OCI-LY7 (cell line): ENCODE measurements at regions not wholly inside any gene's neighbourhood (a gene's known extent, or its start where the extent isn't known, plus 50 kb on each side); places are given as distances from the start of the nearest gene placed in this dataset.

Experiments used
- BruUV-seq: library from RNA; stranded (reverse); fragments of 400-500 nt; replicated peaks from 2 replicates; lab custom pipeline; 2021; lab: Mats Ljungman, UMichigan
- CTCF ChIA-PET: fragments of 300-600 bp; sonication (Branson Sonifier 250); formaldehyde crosslinking; loops from one replicate; lab custom pipeline; 2022; ENCODE audit warnings: antibody characterized with exemption; ENCODE audit not compliant: unreplicated experiment; lab: Charles Lee
- POLR2A ChIA-PET: fragments of 300-600 bp; sonication (Branson Sonifier 250); formaldehyde crosslinking; loops from one replicate; lab custom pipeline; 2022; ENCODE audit warnings: antibody characterized with exemption; lab: Charles Lee
- DNase-seq: peaks from one replicate; pipeline ENCODE4 v3.0.0-alpha.2; 2015; ENCODE audit warnings: low spot score
- H2AFZ ChIP-seq: fragments of 200-600 bp; sonication (generic), shearing (Covaris generic); 2 replicates; pipeline ENCODE4 v1.6.1; 2014; ENCODE audit warnings: mild to moderate bottlenecking, antibody characterized with exemption, low read length, moderate library complexity
- H3K27ac ChIP-seq: fragments of 200-600 bp; sonication (generic); 2 replicates; pipeline ENCODE4 v1.5.1; 2014; ENCODE audit warnings: mixed run types, low read depth, mild to moderate bottlenecking, moderate library complexity, low read length, inconsistent platforms; ENCODE audit not compliant: poor library complexity, severe bottlenecking
- H3K36me3 ChIP-seq: fragments of 200-600 bp; sonication (generic); 2 replicates; pipeline ENCODE4 v1.6.1; 2014; ENCODE audit warnings: mild to moderate bottlenecking, antibody characterized with exemption, low read length, moderate library complexity, mixed read lengths; ENCODE audit not compliant: insufficient read depth
- H3K4me1 ChIP-seq: fragments of 200-600 bp; sonication (generic); 2 replicates; pipeline ENCODE4 v1.5.1; 2014; ENCODE audit warnings: mild to moderate bottlenecking, low read length; ENCODE audit not compliant: insufficient read depth, poor library complexity, severe bottlenecking
- H3K4me2 ChIP-seq: fragments of 200-600 bp; sonication (generic); 2 replicates; pipeline ENCODE4 v1.6.1; 2014; ENCODE audit warnings: mild to moderate bottlenecking, low read length
- H3K4me3 ChIP-seq: fragments of 200-600 bp; sonication (generic); 2 replicates; pipeline ENCODE4 v1.5.1; 2014; ENCODE audit warnings: mild to moderate bottlenecking, low read depth, low read length; ENCODE audit not compliant: poor library complexity, severe bottlenecking
- H3K79me2 ChIP-seq: fragments of 200-600 bp; sonication (generic); 2 replicates; pipeline ENCODE4 v1.6.1; 2016; ENCODE audit warnings: low read depth, mild to moderate bottlenecking, low read length, moderate library complexity, mixed read lengths; ENCODE audit not compliant: insufficient read depth
- H3K9me2 ChIP-seq: fragments of 200-600 bp; sonication (generic); 2 replicates; pipeline ENCODE4 v1.6.1; 2016; ENCODE audit warnings: mild to moderate bottlenecking, low read length, mixed read lengths; ENCODE audit not compliant: insufficient read depth
- H3K9me3 ChIP-seq: fragments of 200-600 bp; sonication (generic); 2 replicates; pipeline ENCODE4 v1.6.1; 2014; ENCODE audit warnings: mild to moderate bottlenecking, mixed run types, low read length, mixed read lengths
- H4K20me1 ChIP-seq: fragments of 200-600 bp; sonication (generic); 2 replicates; pipeline ENCODE4 v1.6.1; 2014; ENCODE audit warnings: mild to moderate bottlenecking, antibody characterized with exemption, low read length, moderate library complexity, mixed read lengths; ENCODE audit not compliant: insufficient read depth
- EZH2phosphoT487 ChIP-seq: fragments of 200-600 bp; sonication (generic); IDR thresholded peaks from 2 replicates; pipeline ENCODE4 v1.6.1; 2018; ENCODE audit warnings: low read depth, borderline replicate concordance, mild to moderate bottlenecking, mixed run types, antibody characterized with exemption, low read length, moderate library complexity, mixed read lengths
- intact Hi-C: fragments of 100-400 bp; cut with micrococcal nuclease; formaldehyde crosslinking; loops from one replicate; pipeline ENCODE4 v1.10.0; 2022; ENCODE audit not compliant: unreplicated experiment
- TF ChIP-seq, protein P1 (sequence below): fragments of 200-600 bp; sonication (generic); conservative IDR thresholded peaks from 2 replicates; pipeline ENCODE4 v1.5.1; 2014; ENCODE audit warnings: mild to moderate bottlenecking, antibody characterized with exemption, low read length, moderate library complexity, mixed read lengths

GRCh38 chr2:48841126-48841525, 85.6 kb upstream of the LHCGR start:
- Histone ChIP-seq H3K4me3 (no peak overlapping the region), H3K4me1 (no peaks in the 10 kb centered on the region), H3K27ac (no peak overlapping the region), H2AFZ (no peak overlapping the region), H4K20me1 (no peaks in the 10 kb centered on the region), H3K9me2 (no peaks in the 10 kb centered on the region), H3K79me2 (no peaks in the 10 kb centered on the region), H3K9me3 (no peaks in the 10 kb centered on the region), H3K4me2 (no peak overlapping the region), H3K36me3 (no peaks in the 10 kb centered on the region)
- DNase-seq = no peak
- CTCF ChIA-PET = no interaction called here
- BruUV-seq = no TSS peak
- TF ChIP-seq, protein P1, sequence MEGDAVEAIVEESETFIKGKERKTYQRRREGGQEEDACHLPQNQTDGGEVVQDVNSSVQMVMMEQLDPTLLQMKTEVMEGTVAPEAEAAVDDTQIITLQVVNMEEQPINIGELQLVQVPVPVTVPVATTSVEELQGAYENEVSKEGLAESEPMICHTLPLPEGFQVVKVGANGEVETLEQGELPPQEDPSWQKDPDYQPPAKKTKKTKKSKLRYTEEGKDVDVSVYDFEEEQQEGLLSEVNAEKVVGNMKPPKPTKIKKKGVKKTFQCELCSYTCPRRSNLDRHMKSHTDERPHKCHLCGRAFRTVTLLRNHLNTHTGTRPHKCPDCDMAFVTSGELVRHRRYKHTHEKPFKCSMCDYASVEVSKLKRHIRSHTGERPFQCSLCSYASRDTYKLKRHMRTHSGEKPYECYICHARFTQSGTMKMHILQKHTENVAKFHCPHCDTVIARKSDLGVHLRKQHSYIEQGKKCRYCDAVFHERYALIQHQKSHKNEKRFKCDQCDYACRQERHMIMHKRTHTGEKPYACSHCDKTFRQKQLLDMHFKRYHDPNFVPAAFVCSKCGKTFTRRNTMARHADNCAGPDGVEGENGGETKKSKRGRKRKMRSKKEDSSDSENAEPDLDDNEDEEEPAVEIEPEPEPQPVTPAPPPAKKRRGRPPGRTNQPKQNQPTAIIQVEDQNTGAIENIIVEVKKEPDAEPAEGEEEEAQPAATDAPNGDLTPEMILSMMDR = no peak
- no peak for TF ChIP-seq EZH2phosphoT487
- POLR2A ChIA-PET = no interaction called here
- intact Hi-C loops = no loop called here

- Histone ChIP-seq H3K9me2 (no peaks in the 10 kb centered on the region), H2AFZ (no peak overlapping the region), H3K79me2 (no peaks in the 10 kb centered on the region), H3K4me1 (no peaks in the 10 kb centered on the region), H3K4me3 (no peak overlapping the region), H3K36me3 (no peaks in the 10 kb centered on the region), H3K4me2 (no peak overlapping the region), H3K27ac (no peak overlapping the region), H3K9me3 (no peaks in the 10 kb centered on the region), H4K20me1 (no peaks in the 10 kb centered on the region)
- no TSS peak for BruUV-seq
- POLR2A ChIA-PET = interaction anchor here (0.9 kb wide), 1 partner anchor 52 kb away, joined by 3 read pairs; no protein-coding TSS in a partner anchor
- CTCF ChIA-PET = no interaction called here
- intact Hi-C loops = no loop called here
- TF ChIP-seq, protein P1 = no peak
- DNase-seq = no peak
Measured at GRCh38 chr2:48838029-48838428, 82.5 kb upstream of the LHCGR start.

GRCh38 chr2:48829569-48829968, 74.0 kb upstream of the LHCGR start:
- ChIA-PET CTCF (no interaction called here), POLR2A (no interaction called here)
- Histone ChIP-seq H3K9me2 (no peaks in the 10 kb centered on the region), H3K4me2 (no peak overlapping the region), H3K9me3 (no peaks in the 10 kb centered on the region), H3K4me3 (no peak overlapping the region), H3K4me1 (no peaks in the 10 kb centered on the region), H2AFZ (no peak overlapping the region), H3K79me2 (no peaks in the 10 kb centered on the region), H3K27ac (no peak overlapping the region), H3K36me3 (no peaks in the 10 kb centered on the region), H4K20me1 (no peaks in the 10 kb centered on the region)
- intact Hi-C loops = no loop called here
- TF ChIP-seq, protein P1 = no peak
- no peak for TF ChIP-seq EZH2phosphoT487
- DNase-seq = no peak
- no TSS peak for BruUV-seq
